Neutrophil (primary cell): ENCODE measurements at regions not wholly inside any gene's neighbourhood (a gene's known extent, or its start where the extent isn't known, plus 50 kb on each side); places are given as distances from the start of the nearest gene placed in this dataset.

Source experiments
- H3K27ac ChIP-seq: fragments of 200-600 bp; sonication (generic); 2 replicates; pipeline ENCODE4 v1.5.1; 2016; ENCODE audit warnings: mild to moderate bottlenecking, moderate library complexity
- H3K27me3 ChIP-seq: fragments of 200-600 bp; sonication (generic); 2 replicates; pipeline ENCODE4 v1.6.0; 2016; ENCODE audit warnings: mild to moderate bottlenecking
- H3K36me3 ChIP-seq: fragments of 200-600 bp; sonication (generic); 2 replicates; pipeline ENCODE4 v1.5.1; 2017
- H3K4me1 ChIP-seq, 2 experiments: fragments of 200-600 bp in 1 of 2; sonication (generic) in 1 of 2; 1 replicate in 1 of 2; 2 replicates in 1 of 2; pipeline versions ENCODE4 v1.5.1 to v1.6.1; 2013 to 2016; ENCODE audit warnings: low read depth in 1 of 2, low read length in 1 of 2, mild to moderate bottlenecking in 1 of 2, moderate library complexity in 1 of 2; ENCODE audit not compliant: control insufficient read depth in 1 of 2, insufficient read depth in 1 of 2
- H3K4me3 ChIP-seq, 2 experiments: fragments of 200-600 bp in 1 of 2; sonication (generic) in 1 of 2; 1 replicate in 1 of 2; 2 replicates in 1 of 2; pipeline ENCODE4 v1.5.1; 2013 to 2016; ENCODE audit warnings: low read depth in 1 of 2, low read length in 1 of 2, mild to moderate bottlenecking in 1 of 2, moderate library complexity in 1 of 2
- H3K9me3 ChIP-seq: fragments of 200-600 bp; sonication (generic); 2 replicates; pipeline ENCODE4 v1.5.1; 2016
- TF ChIP-seq, protein P1 (sequence below): fragments of 200-600 bp; sonication (generic); IDR thresholded peaks from 2 replicates; pipeline ENCODE4 v1.5.1; 2016; ENCODE audit warnings: antibody characterized with exemption

- TF ChIP-seq, protein P1, sequence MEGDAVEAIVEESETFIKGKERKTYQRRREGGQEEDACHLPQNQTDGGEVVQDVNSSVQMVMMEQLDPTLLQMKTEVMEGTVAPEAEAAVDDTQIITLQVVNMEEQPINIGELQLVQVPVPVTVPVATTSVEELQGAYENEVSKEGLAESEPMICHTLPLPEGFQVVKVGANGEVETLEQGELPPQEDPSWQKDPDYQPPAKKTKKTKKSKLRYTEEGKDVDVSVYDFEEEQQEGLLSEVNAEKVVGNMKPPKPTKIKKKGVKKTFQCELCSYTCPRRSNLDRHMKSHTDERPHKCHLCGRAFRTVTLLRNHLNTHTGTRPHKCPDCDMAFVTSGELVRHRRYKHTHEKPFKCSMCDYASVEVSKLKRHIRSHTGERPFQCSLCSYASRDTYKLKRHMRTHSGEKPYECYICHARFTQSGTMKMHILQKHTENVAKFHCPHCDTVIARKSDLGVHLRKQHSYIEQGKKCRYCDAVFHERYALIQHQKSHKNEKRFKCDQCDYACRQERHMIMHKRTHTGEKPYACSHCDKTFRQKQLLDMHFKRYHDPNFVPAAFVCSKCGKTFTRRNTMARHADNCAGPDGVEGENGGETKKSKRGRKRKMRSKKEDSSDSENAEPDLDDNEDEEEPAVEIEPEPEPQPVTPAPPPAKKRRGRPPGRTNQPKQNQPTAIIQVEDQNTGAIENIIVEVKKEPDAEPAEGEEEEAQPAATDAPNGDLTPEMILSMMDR, result no peak
- Histone ChIP-seq H3K36me3 (no peaks in the 10 kb centered on the region), H3K4me1 (no peaks in the 10 kb centered on the region), H3K27me3 (peaks cover 4% of the 10 kb centered on the region), H3K9me3 (no peaks in the 10 kb centered on the region), H3K4me3 (no peak overlapping the region), H3K27ac (no peak overlapping the region)
Measured at GRCh38 chr11:128018692-128019091, 568.7 kb downstream of the ETS1 start.

GRCh38 chr11:128005562-128005961 is 581.8 kb downstream of the ETS1 start:
- no peaks in the 10 kb centered on the region for H3K4me1 ChIP-seq
- no peaks in the 10 kb centered on the region for H3K36me3 ChIP-seq

GRCh38 chr11:127998421-127998820 is 588.9 kb downstream of the ETS1 start:
- Histone ChIP-seq H3K9me3 (no peaks in the 10 kb centered on the region), H3K27ac (no peak overlapping the region), H3K27me3 (no peaks in the 10 kb centered on the region), H3K36me3 (no peaks in the 10 kb centered on the region), H3K4me3 (no peak overlapping the region), H3K4me1 (no peaks in the 10 kb centered on the region)
- TF ChIP-seq, protein P1, result no peak

More at GRCh38 chr11:128005562-128005961, 581.8 kb downstream of the ETS1 start:
- H3K9me3 ChIP-seq, result no peaks in the 10 kb centered on the region
- H3K27ac ChIP-seq, result no peak overlapping the region
- H3K4me3 ChIP-seq, result no peak overlapping the region
- TF ChIP-seq, protein P1, result no peak
- no peaks in the 10 kb centered on the region for H3K27me3 ChIP-seq

DNA sequence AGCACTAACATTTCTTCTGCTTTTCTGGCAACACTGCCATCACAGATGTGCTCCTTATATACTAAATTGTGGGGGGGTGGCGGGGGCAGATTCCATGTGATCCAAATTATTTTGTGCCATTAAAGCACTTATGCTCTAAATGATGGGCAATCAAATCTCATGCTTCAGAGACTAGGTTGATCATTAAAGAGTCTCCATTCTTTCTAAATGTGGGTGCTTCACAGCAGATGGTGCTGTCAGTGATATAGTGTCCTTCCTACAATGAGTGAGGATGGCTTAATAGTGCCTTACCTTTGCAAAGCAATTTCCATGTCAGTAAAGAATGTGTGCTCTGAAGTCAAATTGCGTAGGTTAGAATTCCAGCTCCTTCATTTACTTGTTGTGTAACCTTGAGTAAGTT is 589.8 kb downstream of the ETS1 start:
- no peaks in the 10 kb centered on the region for H3K4me1 ChIP-seq
- H3K36me3 ChIP-seq, result no peaks in the 10 kb centered on the region
- H3K27me3 ChIP-seq, result no peaks in the 10 kb centered on the region
- TF ChIP-seq, protein P1, result no peak
- H3K4me3 ChIP-seq, result no peak overlapping the region
- H3K27ac ChIP-seq, result no peak overlapping the region
- no peaks in the 10 kb centered on the region for H3K9me3 ChIP-seq

DNA sequence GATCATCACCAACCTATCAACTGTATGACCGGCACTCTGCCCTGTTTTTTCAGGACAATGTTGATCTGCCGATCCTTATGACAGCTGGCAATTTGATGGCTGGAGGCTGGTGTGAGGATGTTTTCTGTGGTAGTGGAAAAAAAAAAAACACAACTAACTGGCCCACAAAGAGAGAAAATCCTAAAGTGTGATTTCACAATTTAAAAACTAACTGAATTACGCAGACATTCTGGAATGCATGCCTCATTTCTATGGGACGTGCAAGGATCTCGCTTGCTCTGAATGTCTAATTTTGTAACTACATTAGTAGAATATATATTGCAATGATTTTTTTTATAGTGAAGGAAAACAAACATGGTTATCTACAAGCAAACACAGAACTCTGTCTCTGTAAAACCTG is 590.5 kb downstream of the ETS1 start:
- no peaks in the 10 kb centered on the region for H3K4me1 ChIP-seq
- TF ChIP-seq, protein P1, result no peak
- no peak overlapping the region for H3K4me3 ChIP-seq
- H3K27ac ChIP-seq, result no peak overlapping the region
- no peaks in the 10 kb centered on the region for H3K36me3 ChIP-seq
- no peaks in the 10 kb centered on the region for H3K27me3 ChIP-seq
- H3K9me3 ChIP-seq, result no peaks in the 10 kb centered on the region

- no peaks in the 10 kb centered on the region for H3K27me3 ChIP-seq
- TF ChIP-seq, protein P1, result no peak
Measured at GRCh38 chr11:127995921-127996320, 591.4 kb downstream of the ETS1 start.

More at GRCh38 chr11:127995921-127996320, 591.4 kb downstream of the ETS1 start:
- H3K4me1 ChIP-seq, result no peaks in the 10 kb centered on the region
- H3K27ac ChIP-seq, result no peak overlapping the region
- no peaks in the 10 kb centered on the region for H3K9me3 ChIP-seq
- no peaks in the 10 kb centered on the region for H3K36me3 ChIP-seq
- no peak overlapping the region for H3K4me3 ChIP-seq
